ENCODE measurements at regions not wholly inside any gene's neighbourhood (a gene's known extent, or its start where the extent isn't known, plus 50 kb on each side); places are given as distances from the start of the nearest gene placed in this dataset.

DNA sequence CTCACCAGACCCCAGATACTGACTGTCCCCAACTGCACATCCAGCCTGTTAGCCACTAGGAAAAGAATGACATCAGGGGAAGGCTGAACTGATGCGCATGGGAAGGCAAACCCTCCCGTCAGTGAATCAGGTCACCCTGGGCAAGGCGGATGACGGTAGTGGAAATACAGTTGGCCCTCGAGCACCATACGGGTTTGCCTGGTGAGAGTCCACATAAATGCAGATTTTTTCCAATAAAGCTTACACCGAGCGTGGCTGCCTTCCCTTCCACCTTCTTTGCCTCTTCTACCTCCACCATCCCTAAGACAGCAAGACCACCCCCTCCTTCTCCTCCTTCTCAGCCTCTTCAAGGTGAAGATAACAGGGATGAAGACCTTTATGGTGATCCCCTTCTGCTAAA, 236.1 kb upstream of the TNRC6C start:
- no peak for DNase-seq

- DNase-seq = no peak
Measured at GRCh38 chr17:77723071-77723908, 235.2 kb upstream of the TNRC6C start.

DNA sequence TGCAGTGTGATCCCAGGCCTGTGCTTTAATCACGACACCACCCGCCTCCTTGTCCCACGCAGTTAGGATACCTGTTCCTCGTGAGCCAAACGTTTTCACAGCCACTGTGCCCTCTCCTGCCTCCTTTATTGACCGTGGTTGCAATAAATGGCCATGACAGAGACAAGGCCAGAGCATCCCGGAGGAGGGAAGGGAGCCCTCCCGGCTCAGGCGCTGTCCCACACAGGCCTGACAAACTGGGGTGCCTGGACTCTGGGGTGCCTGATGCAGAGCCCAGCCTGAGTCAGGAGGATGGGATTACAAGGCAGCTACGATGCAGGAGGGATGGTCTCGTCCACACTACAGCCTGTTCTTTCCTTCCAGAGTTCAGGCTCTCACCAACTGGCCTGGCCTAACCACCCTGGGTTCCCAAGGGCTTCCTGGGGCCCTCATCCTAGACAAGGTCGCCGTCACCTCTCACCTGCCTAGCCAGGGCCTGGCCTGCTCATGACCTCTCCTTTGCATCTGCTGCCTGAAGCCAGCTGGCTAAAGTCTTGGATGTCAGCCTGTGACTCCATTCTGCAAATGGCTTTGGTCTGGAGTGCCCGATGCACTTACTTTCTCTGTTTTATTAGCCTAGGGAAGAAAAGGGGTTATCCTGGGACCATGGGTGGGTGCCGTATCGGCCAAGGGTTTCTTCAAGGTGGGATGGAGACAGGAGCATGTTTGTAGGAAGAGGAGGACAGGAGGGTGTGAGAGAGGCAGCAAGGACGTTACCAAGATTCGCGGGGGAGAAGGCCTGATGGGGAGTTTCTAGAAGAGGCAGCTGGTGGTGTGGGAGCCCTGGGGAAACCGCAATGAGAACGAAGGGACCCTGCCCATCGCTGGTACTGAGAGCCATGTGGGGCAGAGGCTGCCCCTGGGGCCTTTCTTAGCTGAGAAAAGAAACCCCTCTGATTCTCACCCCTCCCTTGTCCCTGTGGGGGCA, 234.3 kb upstream of the TNRC6C start:
- no peak for DNase-seq

GRCh38 chr17:77724876-77725615, 233.5 kb upstream of the TNRC6C start:
- DNase-seq = peak; percentile 74

GRCh38 chr17:77725846-77726245, 232.7 kb upstream of the TNRC6C start:
- DNase-seq = no peak

- no peak for DNase-seq
Measured at GRCh38 chr17:77726549-77727006, 231.9 kb upstream of the TNRC6C start.

- no peak for DNase-seq
Measured at GRCh38 chr17:77727037-77727615, 231.4 kb upstream of the TNRC6C start.

GRCh38 chr17:77728474-77728795, 230.1 kb upstream of the TNRC6C start:
- DNase-seq = no peak

DNA sequence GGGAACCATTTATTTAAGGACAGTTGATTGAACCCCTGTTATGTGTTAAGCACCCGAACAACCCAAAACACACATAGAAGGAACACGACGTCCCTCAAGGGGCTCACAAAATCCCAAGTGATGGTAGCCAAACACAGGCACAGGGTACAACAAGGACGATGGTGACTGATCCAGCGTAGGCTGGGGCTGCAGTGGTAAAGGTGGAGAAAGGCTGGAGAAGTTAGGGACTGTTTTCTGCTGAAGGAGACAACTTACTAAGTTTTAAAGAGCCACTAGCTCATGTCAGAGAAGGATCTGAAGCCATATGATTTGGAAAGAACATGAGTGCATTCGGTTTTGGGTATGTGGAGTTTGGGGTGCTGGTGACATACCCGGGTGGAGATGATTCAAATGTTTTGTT, 229.6 kb upstream of the TNRC6C start:
- DNase-seq = no peak

GRCh38 chr17:77729587-77729986, 228.9 kb upstream of the TNRC6C start:
- DNase-seq = no peak

GRCh38 chr17:77730376-77730775, 228.1 kb upstream of the TNRC6C start:
- no peak for DNase-seq

GRCh38 chr17:77733576-77734296, 224.8 kb upstream of the TNRC6C start:
- DNase-seq = no peak

- peak; percentile 88 for DNase-seq
Measured at GRCh38 chr17:77734371-77735080, 224.0 kb upstream of the TNRC6C start.

DNA sequence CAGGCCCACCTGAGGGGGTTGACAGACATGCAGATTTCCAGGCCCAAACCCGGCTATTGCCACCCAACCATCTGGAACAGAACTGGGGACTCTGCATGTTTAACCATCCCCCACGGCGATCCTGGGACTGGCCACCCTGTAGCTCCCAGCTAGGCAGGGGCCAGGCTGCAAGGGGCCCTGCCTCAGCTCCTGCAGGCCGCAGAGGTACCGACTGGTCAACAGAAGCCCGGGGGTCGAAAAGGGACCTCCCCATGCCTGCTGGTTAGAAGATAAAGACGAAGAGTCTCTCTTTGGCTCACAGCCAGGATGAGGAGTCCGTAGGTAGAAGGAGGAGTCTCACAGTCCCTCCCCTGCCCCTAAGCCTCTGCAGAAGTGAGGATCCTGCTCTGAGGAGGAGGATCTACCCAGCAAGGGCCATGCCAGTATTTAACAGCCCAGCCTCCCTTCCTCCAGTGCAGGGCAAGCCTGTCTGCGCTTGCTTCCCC, 223.4 kb upstream of the TNRC6C start:
- DNase-seq = no peak

- DNase-seq = peak; percentile 96
Measured at GRCh38 chr17:77735566-77736198, 222.8 kb upstream of the TNRC6C start.

DNA sequence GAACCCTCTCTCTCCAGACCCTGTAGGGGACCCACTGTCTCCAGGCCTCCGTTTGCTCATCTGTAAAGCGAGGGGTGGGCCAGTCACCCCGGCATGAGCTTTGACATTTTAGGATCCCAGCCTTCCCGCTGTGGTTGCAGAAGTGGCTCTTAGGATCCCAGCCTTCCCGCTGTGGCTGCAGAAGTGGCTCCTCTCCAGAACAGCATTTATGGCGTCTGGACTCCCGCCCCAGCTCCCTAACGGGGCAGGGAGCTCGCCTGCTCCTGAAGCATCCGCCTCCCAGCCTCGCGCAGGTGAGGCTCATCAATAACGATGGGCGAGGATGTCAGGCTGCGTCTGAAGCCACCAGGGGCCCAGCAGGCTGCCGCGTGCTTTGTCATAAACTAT, 222.3 kb upstream of the TNRC6C start:
- peak; percentile 48 for DNase-seq

DNA sequence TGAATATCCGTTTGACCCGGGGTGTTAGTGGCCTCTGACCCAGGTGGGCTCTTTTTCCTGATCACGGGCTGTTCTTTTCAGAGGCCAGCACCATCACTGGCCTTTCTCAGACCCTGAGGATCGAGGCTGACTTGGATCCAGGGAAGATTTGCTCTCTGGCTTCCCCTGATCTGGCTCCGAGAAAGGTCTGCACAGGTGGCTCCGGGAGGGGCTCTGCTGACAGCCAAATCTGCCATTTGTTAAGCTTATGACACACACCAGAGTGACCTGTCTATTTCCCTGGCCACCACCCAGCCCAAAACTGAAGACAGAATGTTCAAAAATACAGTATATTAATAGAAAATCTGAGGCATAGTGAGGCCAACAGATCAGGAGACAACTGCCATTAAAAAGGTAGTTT, 221.8 kb upstream of the TNRC6C start:
- DNase-seq = no peak

- DNase-seq = peak; percentile 82
Measured at GRCh38 chr17:77737442-77738265, 220.8 kb upstream of the TNRC6C start.

GRCh38 chr17:77738751-77739531, 219.6 kb upstream of the TNRC6C start:
- DNase-seq = no peak

Measured in NCI-H774 (cell line).